H1 (cell line): ENCODE measurements at regions not wholly inside any gene's neighbourhood (a gene's known extent, or its start where the extent isn't known, plus 50 kb on each side); places are given as distances from the start of the nearest gene placed in this dataset.

Experiments
- CHD7 ChIP-seq: fragments of 300-600 bp; sonication (generic); IDR thresholded peaks from 2 replicates; pipeline ENCODE4 v1.7.1; 2012; ENCODE audit warnings: low read length, moderate library complexity, mild to moderate bottlenecking, inconsistent platforms; ENCODE audit not compliant: insufficient replicate concordance
- EGR1 ChIP-seq: IDR thresholded peaks from 2 replicates; pipeline ENCODE4 v1.6.1; 2011; ENCODE audit warnings: low read depth, low read length, borderline replicate concordance
- POLR2A ChIP-seq, 2 experiments: IDR thresholded peaks; 1 replicate in 1 of 2; 2 replicates in 1 of 2; pipeline ENCODE4 v1.6.1; 2011; ENCODE audit warnings: low read depth in 2 of 2, low read length in 2 of 2, mild to moderate bottlenecking in 2 of 2; ENCODE audit errors: control extremely low read depth in 1 of 2
- TBP ChIP-seq: IDR thresholded peaks from 2 replicates; pipeline ENCODE4 v1.6.1; 2011; ENCODE audit warnings: low read depth, low read length, improper control_type of control experiment

GRCh38 chr14:40414386-40414785 is 982.2 kb upstream of the FBXO33 start (continued):
- TF ChIP-seq CHD7: no peak
- TF ChIP-seq TBP: no peak
- TF ChIP-seq POLR2A (IDR thresholded peaks at IDR 0.05; ENCODE audit: control extremely low read depth in 1 of 2, low read depth in 2 of 2, low read length in 2 of 2): no peak
- TF ChIP-seq EGR1: no peak
